ENCODE measurements at regions not wholly inside any gene's neighbourhood (a gene's known extent, or its start where the extent isn't known, plus 50 kb on each side); places are given as distances from the start of the nearest gene placed in this dataset.

- Mint-ChIP-seq H3K27me3 (ENCODE audit: insufficient read depth) (no peaks in the 10 kb centered on the region), H3K4me3 (no peak overlapping the region), H3K27ac (no peak overlapping the region), H3K9me3 (no peaks in the 10 kb centered on the region), H3K36me3 (ENCODE audit: low read depth) (no peaks in the 10 kb centered on the region), H3K4me1 (no peaks in the 10 kb centered on the region)
- no peak for DNase-seq
- Histone ChIP-seq H3K4me3 (ENCODE audit: low read length) (no peak overlapping the region), H3K36me3 (ENCODE audit: control insufficient read depth, insufficient read depth, low read length) (no peaks in the 10 kb centered on the region), H3K27me3 (ENCODE audit: control insufficient read depth, insufficient read depth, low read length, poor library complexity, severe bottlenecking) (no peaks in the 10 kb centered on the region), H3K9ac (ENCODE audit: extremely low read depth, low read length, poor library complexity, severe bottlenecking) (no peak overlapping the region), H3K4me1 (ENCODE audit: control insufficient read depth, insufficient read depth, low read length) (no peaks in the 10 kb centered on the region), H3K27ac (ENCODE audit: low read depth, low read length) (no peak overlapping the region), H3K9me3 (ENCODE audit: control insufficient read depth, low read length) (no peaks in the 10 kb centered on the region)
- 85 to 89% methylated on average over 2 of the region's 2 CpGs for WGBS, 2 experiments (ENCODE audit: insufficient coverage in 1 of 2, insufficient read length in 1 of 2)
- TF ChIP-seq, protein P1, sequence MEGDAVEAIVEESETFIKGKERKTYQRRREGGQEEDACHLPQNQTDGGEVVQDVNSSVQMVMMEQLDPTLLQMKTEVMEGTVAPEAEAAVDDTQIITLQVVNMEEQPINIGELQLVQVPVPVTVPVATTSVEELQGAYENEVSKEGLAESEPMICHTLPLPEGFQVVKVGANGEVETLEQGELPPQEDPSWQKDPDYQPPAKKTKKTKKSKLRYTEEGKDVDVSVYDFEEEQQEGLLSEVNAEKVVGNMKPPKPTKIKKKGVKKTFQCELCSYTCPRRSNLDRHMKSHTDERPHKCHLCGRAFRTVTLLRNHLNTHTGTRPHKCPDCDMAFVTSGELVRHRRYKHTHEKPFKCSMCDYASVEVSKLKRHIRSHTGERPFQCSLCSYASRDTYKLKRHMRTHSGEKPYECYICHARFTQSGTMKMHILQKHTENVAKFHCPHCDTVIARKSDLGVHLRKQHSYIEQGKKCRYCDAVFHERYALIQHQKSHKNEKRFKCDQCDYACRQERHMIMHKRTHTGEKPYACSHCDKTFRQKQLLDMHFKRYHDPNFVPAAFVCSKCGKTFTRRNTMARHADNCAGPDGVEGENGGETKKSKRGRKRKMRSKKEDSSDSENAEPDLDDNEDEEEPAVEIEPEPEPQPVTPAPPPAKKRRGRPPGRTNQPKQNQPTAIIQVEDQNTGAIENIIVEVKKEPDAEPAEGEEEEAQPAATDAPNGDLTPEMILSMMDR (conservative IDR thresholded peaks at IDR 0.05) = no peak
Observed at GRCh38 chr7:115864082-115864481, 166.5 kb downstream of the TFEC start.

GRCh38 chr7:115851291-115851690 is 179.3 kb downstream of the TFEC start:
- Mint-ChIP-seq H3K4me1 (no peaks in the 10 kb centered on the region), H3K27me3 (ENCODE audit: insufficient read depth) (no peaks in the 10 kb centered on the region), H3K4me3 (no peak overlapping the region), H3K36me3 (ENCODE audit: low read depth) (no peaks in the 10 kb centered on the region), H3K27ac (no peak overlapping the region), H3K9me3 (no peaks in the 10 kb centered on the region)
- DNase-seq = no peak
- Histone ChIP-seq H3K9ac (ENCODE audit: extremely low read depth, low read length, poor library complexity, severe bottlenecking) (no peak overlapping the region), H3K27ac (ENCODE audit: low read depth, low read length) (no peak overlapping the region), H3K4me1 (ENCODE audit: control insufficient read depth, insufficient read depth, low read length) (no peaks in the 10 kb centered on the region), H3K27me3 (ENCODE audit: control insufficient read depth, insufficient read depth, low read length, poor library complexity, severe bottlenecking) (no peaks in the 10 kb centered on the region), H3K9me3 (ENCODE audit: control insufficient read depth, low read length) (no peaks in the 10 kb centered on the region), H3K36me3 (ENCODE audit: control insufficient read depth, insufficient read depth, low read length) (no peaks in the 10 kb centered on the region), H3K4me3 (ENCODE audit: low read length) (no peak overlapping the region)
- TF ChIP-seq, protein P1 (conservative IDR thresholded peaks at IDR 0.05) = peak; percentile 77
- 57% methylated on average over 1 of the region's 1 CpG; no CpG with 5 or more reads in 1 of the 2 experiments for WGBS, 2 experiments (ENCODE audit: insufficient coverage in 1 of 2, insufficient read length in 1 of 2)

DNA sequence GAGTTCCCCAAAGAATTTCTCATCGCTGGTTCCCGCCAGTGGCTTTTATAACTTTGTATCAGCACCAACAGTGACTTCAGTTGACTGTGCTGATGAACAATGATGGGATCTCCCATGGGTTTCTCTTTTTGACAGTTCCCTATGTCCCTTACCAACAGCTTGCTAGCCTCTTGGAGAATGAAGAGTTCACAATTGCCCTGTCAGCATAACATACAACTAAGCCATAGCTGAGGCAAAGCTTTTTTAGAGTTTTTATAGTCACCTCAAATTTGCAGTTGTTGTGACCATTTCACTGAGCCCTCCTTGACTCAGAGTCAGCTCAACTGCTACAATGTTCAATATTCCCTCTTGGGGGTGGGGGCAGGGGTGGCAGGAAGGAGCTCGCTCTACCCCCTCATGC is 179.8 kb downstream of the TFEC start:
- H3K27me3 Mint-ChIP-seq (ENCODE audit: insufficient read depth) = no peaks in the 10 kb centered on the region
- Histone ChIP-seq H3K9ac (ENCODE audit: extremely low read depth, low read length, poor library complexity, severe bottlenecking) (no peak overlapping the region), H3K27me3 (ENCODE audit: control insufficient read depth, insufficient read depth, low read length, poor library complexity, severe bottlenecking) (no peaks in the 10 kb centered on the region), H3K4me3 (ENCODE audit: low read length) (no peak overlapping the region), H3K9me3 (ENCODE audit: control insufficient read depth, low read length) (no peaks in the 10 kb centered on the region), H3K36me3 (ENCODE audit: control insufficient read depth, insufficient read depth, low read length) (no peaks in the 10 kb centered on the region), H3K27ac (ENCODE audit: low read depth, low read length) (no peak overlapping the region), H3K4me1 (ENCODE audit: control insufficient read depth, insufficient read depth, low read length) (no peaks in the 10 kb centered on the region)
- H3K36me3 Mint-ChIP-seq (ENCODE audit: low read depth) = no peaks in the 10 kb centered on the region
- H3K9me3 Mint-ChIP-seq = no peaks in the 10 kb centered on the region
- TF ChIP-seq, protein P1 (conservative IDR thresholded peaks at IDR 0.05) = no peak
- no peak for DNase-seq
- H3K27ac Mint-ChIP-seq = no peak overlapping the region
- no peak overlapping the region for H3K4me3 Mint-ChIP-seq
- 96% methylated on average over 3 of the region's 3 CpGs; no CpG with 5 or more reads in 1 of the 2 experiments for WGBS, 2 experiments (ENCODE audit: insufficient coverage in 1 of 2, insufficient read length in 1 of 2)
- H3K4me1 Mint-ChIP-seq = no peaks in the 10 kb centered on the region

Measured in endodermal cell (in vitro differentiated cells).